LNCaP clone FGC (cell line): ENCODE measurements at regions not wholly inside any gene's neighbourhood (a gene's known extent, or its start where the extent isn't known, plus 50 kb on each side); places are given as distances from the start of the nearest gene placed in this dataset.

Source experiments
- DNase-seq: peaks from one replicate; pipeline ENCODE4 v3.0.0-alpha.2; 2011; ENCODE audit warnings: low read depth
- H3K4me3 ChIP-seq: 2 replicates; pipeline ENCODE4 v1.5.1; 2011; ENCODE audit warnings: mild to moderate bottlenecking, low read depth, low read length, control low read depth
- TF ChIP-seq, protein P1 (sequence below): IDR thresholded peaks from 2 replicates; pipeline ENCODE4 v1.5.1; 2012; ENCODE audit warnings: mild to moderate bottlenecking; ENCODE audit not compliant: control insufficient read depth, insufficient read depth; ENCODE audit errors: extremely low read depth

DNA sequence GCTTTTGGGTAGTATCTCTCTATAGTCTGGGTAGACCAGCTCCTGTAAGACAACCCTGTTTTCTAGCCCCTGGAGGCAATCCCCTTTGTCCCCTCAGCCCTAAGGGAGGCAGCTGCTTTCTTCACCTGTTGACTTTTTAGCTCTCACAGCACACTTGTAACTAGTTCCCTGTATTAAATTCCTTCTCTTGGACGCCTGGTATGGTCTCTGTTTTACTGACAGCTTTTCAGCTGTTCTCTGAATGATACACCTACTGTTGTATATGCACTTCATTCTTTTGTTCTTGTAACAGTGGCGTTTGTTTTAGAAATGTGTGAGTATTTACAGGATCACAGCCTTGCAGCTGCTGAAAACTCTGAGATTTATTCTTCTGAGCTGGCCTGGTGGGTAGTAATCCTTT lies 413.0 kb upstream of the RBMS3 start:
- DNase-seq, result no peak
- H3K4me3 ChIP-seq, result no peak overlapping the region
- TF ChIP-seq, protein P1, sequence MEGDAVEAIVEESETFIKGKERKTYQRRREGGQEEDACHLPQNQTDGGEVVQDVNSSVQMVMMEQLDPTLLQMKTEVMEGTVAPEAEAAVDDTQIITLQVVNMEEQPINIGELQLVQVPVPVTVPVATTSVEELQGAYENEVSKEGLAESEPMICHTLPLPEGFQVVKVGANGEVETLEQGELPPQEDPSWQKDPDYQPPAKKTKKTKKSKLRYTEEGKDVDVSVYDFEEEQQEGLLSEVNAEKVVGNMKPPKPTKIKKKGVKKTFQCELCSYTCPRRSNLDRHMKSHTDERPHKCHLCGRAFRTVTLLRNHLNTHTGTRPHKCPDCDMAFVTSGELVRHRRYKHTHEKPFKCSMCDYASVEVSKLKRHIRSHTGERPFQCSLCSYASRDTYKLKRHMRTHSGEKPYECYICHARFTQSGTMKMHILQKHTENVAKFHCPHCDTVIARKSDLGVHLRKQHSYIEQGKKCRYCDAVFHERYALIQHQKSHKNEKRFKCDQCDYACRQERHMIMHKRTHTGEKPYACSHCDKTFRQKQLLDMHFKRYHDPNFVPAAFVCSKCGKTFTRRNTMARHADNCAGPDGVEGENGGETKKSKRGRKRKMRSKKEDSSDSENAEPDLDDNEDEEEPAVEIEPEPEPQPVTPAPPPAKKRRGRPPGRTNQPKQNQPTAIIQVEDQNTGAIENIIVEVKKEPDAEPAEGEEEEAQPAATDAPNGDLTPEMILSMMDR, result no peak

DNA sequence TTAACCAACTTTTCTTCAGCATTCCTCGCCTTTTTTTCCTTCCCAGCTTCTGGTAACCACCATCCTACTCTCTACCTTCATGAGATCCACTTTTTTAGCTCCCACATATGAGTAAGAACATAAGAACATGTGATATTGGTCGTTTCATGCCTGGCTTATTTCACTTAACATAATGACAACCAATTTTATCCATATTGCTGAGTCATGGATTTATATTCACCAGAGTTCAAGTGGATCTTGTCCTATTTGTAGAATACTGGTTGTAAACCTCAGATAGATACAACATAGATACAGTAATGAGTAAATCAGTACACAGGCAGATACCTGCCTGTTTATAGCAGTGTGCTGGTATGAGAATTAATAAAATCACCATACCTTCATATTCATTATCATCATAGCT lies 412.0 kb upstream of the RBMS3 start:
- H3K4me3 ChIP-seq, result no peak overlapping the region
- TF ChIP-seq, protein P1, result no peak
- DNase-seq, result no peak

DNA sequence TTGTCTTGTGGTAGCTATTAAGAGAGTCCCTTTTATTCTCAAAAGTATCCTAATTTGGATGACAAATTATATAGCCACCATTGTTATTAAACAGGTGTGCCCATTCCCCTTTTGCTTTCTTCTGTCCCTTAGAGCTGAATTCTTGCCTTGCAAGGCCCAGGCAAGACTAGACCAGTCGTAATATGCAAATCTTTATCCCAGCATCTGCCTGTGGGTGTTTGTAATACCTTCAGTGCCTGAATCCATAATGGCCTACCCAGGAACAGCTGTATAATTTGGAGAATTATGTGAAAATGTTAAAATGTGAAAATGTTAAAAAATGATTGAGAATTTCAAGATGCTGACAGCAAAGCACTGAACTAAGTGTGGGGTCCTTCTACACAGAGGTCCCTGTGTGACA lies 403.0 kb upstream of the RBMS3 start:
- H3K4me3 ChIP-seq, result no peak overlapping the region
- TF ChIP-seq, protein P1, result no peak
- DNase-seq, result no peak

DNA sequence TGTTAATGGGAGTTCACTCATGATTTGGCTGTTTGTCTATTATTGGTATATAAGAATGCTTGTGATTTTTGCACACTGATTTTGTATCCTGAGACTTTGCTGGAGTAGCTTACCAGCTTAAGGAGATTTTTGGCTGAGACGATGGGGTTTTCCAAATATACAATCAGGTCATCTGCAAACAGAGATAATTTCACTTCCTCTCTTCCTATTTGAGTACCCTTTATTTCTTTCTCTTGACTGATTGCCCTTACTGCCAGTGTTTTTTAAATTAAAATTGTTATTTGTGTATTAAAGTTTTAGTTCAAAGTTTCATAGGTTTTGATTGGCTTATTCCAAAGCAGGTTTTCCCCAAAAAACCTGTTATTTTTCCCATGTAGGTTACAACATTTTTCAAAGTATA lies 390.5 kb upstream of the RBMS3 start:
- H3K4me3 ChIP-seq, result no peak overlapping the region
- no peak for DNase-seq
- TF ChIP-seq, protein P1, result no peak

DNA sequence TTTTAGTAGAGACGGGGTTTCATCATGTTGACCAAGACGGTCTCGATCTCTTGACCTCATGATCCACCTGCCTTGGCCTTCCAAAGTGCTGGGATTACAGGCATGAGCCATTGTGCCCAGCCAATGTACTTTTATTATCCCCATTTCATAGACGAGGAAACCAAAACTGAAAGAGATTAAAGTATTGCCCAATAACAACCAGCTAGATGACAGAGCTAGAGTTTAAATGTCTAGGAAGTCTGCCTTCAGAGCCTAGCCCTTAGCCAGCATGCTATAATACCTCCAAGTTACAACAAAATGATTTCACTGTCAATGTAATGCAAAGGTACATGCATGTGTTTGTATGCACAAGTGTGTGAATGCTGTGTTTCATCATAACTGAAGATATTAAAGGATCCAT lies 389.4 kb upstream of the RBMS3 start:
- TF ChIP-seq, protein P1, result no peak
- no peak for DNase-seq
- H3K4me3 ChIP-seq, result no peak overlapping the region

DNA sequence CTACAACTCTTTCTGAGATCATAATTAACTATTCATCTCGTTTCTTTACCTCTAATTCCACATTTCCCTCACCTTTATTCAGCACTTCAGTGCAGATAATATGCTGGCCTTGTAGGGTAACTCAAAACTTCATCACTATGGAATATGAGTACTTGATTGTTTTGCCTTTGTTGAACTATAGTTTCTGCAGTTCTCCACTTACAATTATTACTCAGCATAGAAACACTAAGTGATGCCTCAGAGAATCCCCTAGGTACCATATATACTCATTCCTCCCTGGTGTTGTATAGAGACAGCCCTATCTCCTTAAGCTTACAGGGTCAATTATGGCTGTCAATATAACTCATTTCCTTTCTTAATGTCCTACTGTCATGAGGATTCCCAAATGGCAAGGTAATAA lies 380.6 kb upstream of the RBMS3 start:
- DNase-seq, result no peak
- no peak overlapping the region for H3K4me3 ChIP-seq
- TF ChIP-seq, protein P1, result no peak

DNA sequence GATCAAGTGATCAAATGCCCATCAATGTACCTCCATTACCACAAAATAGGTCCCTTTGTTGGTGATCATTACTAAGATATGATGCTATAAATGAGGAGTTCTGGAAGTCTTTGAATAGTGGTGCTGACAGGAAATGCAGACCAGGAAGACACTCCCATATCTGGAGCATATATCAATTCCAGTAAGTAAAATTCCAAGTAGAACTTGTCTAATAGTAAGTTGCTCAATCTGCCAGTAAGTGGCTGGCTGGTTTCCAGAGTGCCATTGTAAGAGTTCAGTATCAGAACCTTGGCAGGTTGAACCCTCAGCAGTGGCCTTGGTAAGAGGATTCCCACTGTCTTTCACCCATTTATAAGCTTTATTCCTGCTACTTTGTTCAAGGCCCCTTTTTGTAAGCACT lies 379.9 kb upstream of the RBMS3 start:
- no peak overlapping the region for H3K4me3 ChIP-seq
- DNase-seq, result no peak
- TF ChIP-seq, protein P1, result no peak
